Neuronal stem cell (in vitro differentiated cells): ENCODE measurements at regions not wholly inside any gene's neighbourhood (a gene's known extent, or its start where the extent isn't known, plus 50 kb on each side); places are given as distances from the start of the nearest gene placed in this dataset.
A peak's percentile ranks its signal among the peaks of the same experiment; 100 is the strongest.

Experiments used
- DNase-seq: peaks from one replicate; pipeline ENCODE4 v3.0.0-alpha.2; 2013; ENCODE audit warnings: low spot score
- H2AFZ ChIP-seq: one replicate; pipeline ENCODE4 v1.6.1; 2013; ENCODE audit warnings: mild to moderate bottlenecking, low read length, inconsistent platforms
- H2AK5ac ChIP-seq: 2 replicates; pipeline ENCODE4 v1.6.1; 2013; ENCODE audit warnings: low read depth, mild to moderate bottlenecking, inconsistent platforms, low read length, moderate library complexity, mixed read lengths
- H2BK120ac ChIP-seq: 2 replicates; pipeline ENCODE4 v1.6.1; 2013; ENCODE audit warnings: low read depth, mild to moderate bottlenecking, inconsistent platforms, low read length, moderate library complexity, mixed read lengths
- H2BK12ac ChIP-seq: one replicate; pipeline ENCODE4 v1.6.1; 2013; ENCODE audit warnings: low read length, inconsistent platforms
- H2BK15ac ChIP-seq: 2 replicates; pipeline ENCODE4 v1.6.1; 2013; ENCODE audit warnings: mild to moderate bottlenecking, low read length, inconsistent platforms, mixed read lengths
- H2BK5ac ChIP-seq: one replicate; pipeline ENCODE4 v1.6.1; 2013; ENCODE audit warnings: inconsistent platforms, mild to moderate bottlenecking, low read length, moderate library complexity
- H3K14ac ChIP-seq: one replicate; pipeline ENCODE4 v1.6.1; 2013; ENCODE audit warnings: low read length, inconsistent platforms
- H3K18ac ChIP-seq: 2 replicates; pipeline ENCODE4 v1.6.1; 2013; ENCODE audit warnings: low read length, inconsistent platforms
- H3K23ac ChIP-seq: 2 replicates; pipeline ENCODE4 v1.6.1; 2013; ENCODE audit warnings: low read depth, mild to moderate bottlenecking, mixed read lengths, low read length, inconsistent platforms; ENCODE audit not compliant: poor library complexity
- H3K27ac ChIP-seq: replicated peaks from 3 replicates; pipeline ENCODE4 v1.5.1; 2013; ENCODE audit warnings: low read length, inconsistent platforms
- H3K27me3 ChIP-seq, 3 experiments: 2 replicates each; pipeline ENCODE4 v1.6.1; 2013; ENCODE audit warnings: low read length in 3 of 3, mild to moderate bottlenecking in 2 of 3, inconsistent platforms in 1 of 3, low read depth in 1 of 3, mixed read lengths in 1 of 3, moderate library complexity in 1 of 3; ENCODE audit not compliant: control insufficient read depth in 3 of 3, insufficient read depth in 3 of 3
- H3K36me3 ChIP-seq, 2 donors: replicated peaks in 1 of 2; 2 replicates each; pipeline ENCODE4 v1.6.1; 2013; ENCODE audit warnings: low read length in 2 of 2; ENCODE audit not compliant: control insufficient read depth in 2 of 2, insufficient read depth in 2 of 2
- H3K4ac ChIP-seq: 2 replicates; pipeline ENCODE4 v1.6.1; 2013; ENCODE audit warnings: inconsistent platforms, mild to moderate bottlenecking, low read length, moderate library complexity
- H3K4me1 ChIP-seq, 2 donors: 1 replicate in 1 of 2; 2 replicates in 1 of 2; pipeline ENCODE4 v1.6.1; 2013; ENCODE audit warnings: low read length in 2 of 2, low read depth in 1 of 2; ENCODE audit not compliant: control insufficient read depth in 2 of 2, insufficient read depth in 1 of 2
- H3K4me2 ChIP-seq: one replicate; pipeline ENCODE4 v1.6.1; 2013; ENCODE audit warnings: mild to moderate bottlenecking, low read length, inconsistent platforms; ENCODE audit not compliant: insufficient read depth, poor library complexity, severe bottlenecking
- H3K4me3 ChIP-seq, 2 donors: 2 replicates each; pipeline ENCODE4 v1.5.1; 2013; ENCODE audit warnings: low read length in 2 of 2, mild to moderate bottlenecking in 2 of 2, inconsistent platforms in 1 of 2, moderate library complexity in 1 of 2
- H3K79me1 ChIP-seq: one replicate; pipeline ENCODE4 v1.6.1; 2013; ENCODE audit warnings: low read depth, mild to moderate bottlenecking, inconsistent platforms, low read length, moderate library complexity
- H3K9ac ChIP-seq: one replicate; pipeline ENCODE4 v1.6.1; 2013; ENCODE audit warnings: mild to moderate bottlenecking, low read depth, low read length, inconsistent platforms; ENCODE audit not compliant: poor library complexity
- H3K9me3 ChIP-seq, 2 donors: replicated peaks in 1 of 2; 2 replicates each; pipeline versions ENCODE3 to v1.6.1; 2013; ENCODE audit warnings: low read length in 2 of 2, mild to moderate bottlenecking in 2 of 2, inconsistent platforms in 1 of 2, low read depth in 1 of 2, mixed read lengths in 1 of 2, moderate library complexity in 1 of 2; ENCODE audit not compliant: control insufficient read depth in 2 of 2, insufficient read depth in 1 of 2
- H4K8ac ChIP-seq: one replicate; pipeline ENCODE4 v1.6.1; 2013; ENCODE audit warnings: low read depth, mild to moderate bottlenecking, inconsistent platforms, low read length, moderate library complexity
- H4K91ac ChIP-seq: one replicate; pipeline ENCODE4 v1.6.1; 2013; ENCODE audit warnings: low read length, low read depth, mild to moderate bottlenecking, inconsistent platforms; ENCODE audit not compliant: poor library complexity
- WGBS, 2 donors: extraction: QIAGEN DNeasy Blood & Tissue Kit; methylation state at CpG; one replicate each; pipeline ENCODE4 v1.1.7; 2013; ENCODE audit warnings: missing lambda C conversion rate in 2 of 2, mixed read lengths in 1 of 2; ENCODE audit not compliant: insufficient read length in 2 of 2, insufficient replicate concordance in 1 of 2; ENCODE audit errors: extremely low coverage in 2 of 2; 5-methylcytosine and 5-hydroxymethylcytosine counted together

GRCh38 chrX:140065961-140066662, 100.8 kb upstream of the CXorf66 start:
- no peaks in the 10 kb centered on the region for H3K4me1 ChIP-seq
- H3K4me3 ChIP-seq, result no peak overlapping the region
- H3K14ac ChIP-seq, result no peak overlapping the region
- DNase-seq, result no peak
- no peak overlapping the region for H3K4ac ChIP-seq
- no peak overlapping the region for H3K9ac ChIP-seq
- no peak overlapping the region for H3K23ac ChIP-seq
- H4K8ac ChIP-seq, result no peak overlapping the region
- no peaks in the 10 kb centered on the region for H3K27me3 ChIP-seq
- H2BK15ac ChIP-seq, result no peak overlapping the region
- H2AFZ ChIP-seq, result no peak overlapping the region
- H2BK120ac ChIP-seq, result no peak overlapping the region
- H4K91ac ChIP-seq, result no peak overlapping the region
- no peaks in the 10 kb centered on the region for H3K36me3 ChIP-seq
- no peak overlapping the region for H3K4me2 ChIP-seq
- H2BK5ac ChIP-seq, result no peak overlapping the region
- WGBS, 2 donors, result no CpG with 5 or more reads among the region's 3 CpGs
- H3K9me3 ChIP-seq, result no peaks in the 10 kb centered on the region
- peaks cover 2% of the 10 kb centered on the region for H3K79me1 ChIP-seq
- no peak overlapping the region for H3K27ac ChIP-seq
- H3K18ac ChIP-seq, result no peak overlapping the region
- H2BK12ac ChIP-seq, result no peak overlapping the region
- H2AK5ac ChIP-seq, result no peak overlapping the region

- no CpG with 5 or more reads among the region's 4 CpGs for WGBS, 2 donors
These were observed 99.7 kb upstream of the CXorf66 start for GRCh38 chrX:140064993-140065392.

GRCh38 chrX:140057001-140057411, 91.7 kb upstream of the CXorf66 start:
- peak; percentile 77 for DNase-seq
- Histone ChIP-seq H3K9me3 (no peaks in the 10 kb centered on the region), H2AK5ac (no peak overlapping the region), H3K23ac (no peak overlapping the region), H3K27ac (no peak overlapping the region), H3K79me1 (no peaks in the 10 kb centered on the region), H2BK15ac (no peak overlapping the region), H2AFZ (peak overlapping the region; percentile 73), H3K9ac (no peak overlapping the region), H3K4me2 (no peak overlapping the region), H2BK12ac (no peak overlapping the region), H3K4me3 (no peak overlapping the region), H3K18ac (no peak overlapping the region), H2BK5ac (no peak overlapping the region), H3K4me1 (peaks cover 0 to 2% of the 10 kb centered on the region in 2 donors), H3K4ac (no peak overlapping the region), H3K14ac (no peak overlapping the region), H4K8ac (no peak overlapping the region), H3K36me3 (no peaks in the 10 kb centered on the region), H2BK120ac (no peak overlapping the region), H4K91ac (no peak overlapping the region), H3K27me3 (peaks cover 0 to 4% (median 0%) of the 10 kb centered on the region in 3 experiments)
- WGBS, 2 donors, result no CpG with 5 or more reads among the region's 11 CpGs

More at GRCh38 chrX:140064993-140065392, 99.7 kb upstream of the CXorf66 start:
- no peaks in the 10 kb centered on the region for H3K9me3 ChIP-seq
- H3K4ac ChIP-seq, result no peak overlapping the region
- H2BK5ac ChIP-seq, result no peak overlapping the region
- no peak overlapping the region for H2AFZ ChIP-seq
- H4K8ac ChIP-seq, result no peak overlapping the region
- H3K23ac ChIP-seq, result no peak overlapping the region
- H3K27ac ChIP-seq, result no peak overlapping the region
- no peaks in the 10 kb centered on the region for H3K27me3 ChIP-seq
- H3K4me3 ChIP-seq, result no peak overlapping the region
- H3K4me1 ChIP-seq, result no peaks in the 10 kb centered on the region
- no peak overlapping the region for H2BK15ac ChIP-seq
- no peak overlapping the region for H4K91ac ChIP-seq
- H3K79me1 ChIP-seq, result peaks cover 2% of the 10 kb centered on the region
- no peak overlapping the region for H3K9ac ChIP-seq
- H3K14ac ChIP-seq, result no peak overlapping the region
- no peak overlapping the region for H2BK12ac ChIP-seq
- no peaks in the 10 kb centered on the region for H3K36me3 ChIP-seq
- no peak overlapping the region for H3K18ac ChIP-seq
- no peak overlapping the region for H2BK120ac ChIP-seq
- no peak for DNase-seq
- no peak overlapping the region for H3K4me2 ChIP-seq
- no peak overlapping the region for H2AK5ac ChIP-seq

- Histone ChIP-seq H2BK15ac (no peak overlapping the region), H3K18ac (no peak overlapping the region), H3K9me3 (no peaks in the 10 kb centered on the region), H3K4me3 (no peak overlapping the region), H3K4ac (no peak overlapping the region), H3K23ac (no peak overlapping the region), H2AK5ac (no peak overlapping the region), H3K79me1 (no peaks in the 10 kb centered on the region), H2BK120ac (no peak overlapping the region), H3K4me2 (no peak overlapping the region), H2BK5ac (no peak overlapping the region), H3K27ac (no peak overlapping the region), H4K8ac (no peak overlapping the region), H2AFZ (no peak overlapping the region), H4K91ac (no peak overlapping the region), H2BK12ac (no peak overlapping the region), H3K36me3 (no peaks in the 10 kb centered on the region), H3K9ac (no peak overlapping the region), H3K4me1 (peaks cover 0 to 2% of the 10 kb centered on the region in 2 donors), H3K27me3 (peaks cover 0 to 4% (median 0%) of the 10 kb centered on the region in 3 experiments), H3K14ac (no peak overlapping the region)
- no peak for DNase-seq
- no CpG with 5 or more reads among the region's 5 CpGs for WGBS, 2 donors
These were observed 88.5 kb upstream of the CXorf66 start for GRCh38 chrX:140053846-140054245.
